ENCODE measurements at regions not wholly inside any gene's neighbourhood (a gene's known extent, or its start where the extent isn't known, plus 50 kb on each side); places are given as distances from the start of the nearest gene placed in this dataset.

DNA sequence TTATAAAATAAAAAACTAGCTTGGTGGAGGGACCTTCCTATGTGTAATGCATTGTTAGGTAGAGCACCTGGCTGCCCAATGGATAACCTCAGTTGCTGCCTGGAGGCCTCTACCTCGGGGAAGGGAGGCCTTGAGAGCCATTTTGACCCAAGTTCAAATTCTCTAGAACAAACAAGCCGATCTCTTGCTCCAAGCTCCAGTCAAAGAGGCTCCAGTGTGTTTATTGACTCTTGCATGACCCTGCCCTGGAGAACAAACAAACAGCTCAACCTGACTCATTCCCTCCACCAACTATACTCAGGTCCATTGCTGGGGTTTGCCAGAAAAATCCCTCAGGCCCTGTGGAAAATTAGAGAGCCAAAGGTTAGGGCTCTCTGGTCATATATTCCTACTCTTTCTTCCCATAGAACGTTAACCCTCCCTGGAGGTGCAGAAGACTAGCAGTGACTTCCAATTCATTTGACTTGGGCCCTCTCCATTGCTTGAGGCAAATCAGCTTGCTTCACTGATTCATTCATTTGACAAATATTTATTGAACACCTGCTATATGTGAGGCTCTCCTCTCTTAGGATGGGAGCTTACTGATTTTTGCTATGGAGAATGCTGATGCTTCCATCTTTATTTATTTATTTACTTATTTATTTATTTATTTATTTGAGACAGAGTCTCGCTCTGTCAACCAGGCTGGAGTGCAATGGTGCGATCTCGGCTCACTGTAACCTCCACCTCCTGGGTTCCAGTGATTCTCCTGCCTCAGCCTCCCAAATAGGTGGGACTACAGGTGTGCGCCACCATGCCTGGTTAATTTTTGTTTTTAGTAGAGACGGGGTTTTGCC is 73.7 kb upstream of the CISTR start:
- H3K27ac ChIP-seq = no peak overlapping the region
- TF ChIP-seq POLR2A (IDR thresholded peaks at IDR 0.05) (no peak), POLR2AphosphoS5 (IDR thresholded peaks at IDR 0.05) (no peak), EP300 (IDR thresholded peaks at IDR 0.05) (no peak)
- TF ChIP-seq, protein P1, sequence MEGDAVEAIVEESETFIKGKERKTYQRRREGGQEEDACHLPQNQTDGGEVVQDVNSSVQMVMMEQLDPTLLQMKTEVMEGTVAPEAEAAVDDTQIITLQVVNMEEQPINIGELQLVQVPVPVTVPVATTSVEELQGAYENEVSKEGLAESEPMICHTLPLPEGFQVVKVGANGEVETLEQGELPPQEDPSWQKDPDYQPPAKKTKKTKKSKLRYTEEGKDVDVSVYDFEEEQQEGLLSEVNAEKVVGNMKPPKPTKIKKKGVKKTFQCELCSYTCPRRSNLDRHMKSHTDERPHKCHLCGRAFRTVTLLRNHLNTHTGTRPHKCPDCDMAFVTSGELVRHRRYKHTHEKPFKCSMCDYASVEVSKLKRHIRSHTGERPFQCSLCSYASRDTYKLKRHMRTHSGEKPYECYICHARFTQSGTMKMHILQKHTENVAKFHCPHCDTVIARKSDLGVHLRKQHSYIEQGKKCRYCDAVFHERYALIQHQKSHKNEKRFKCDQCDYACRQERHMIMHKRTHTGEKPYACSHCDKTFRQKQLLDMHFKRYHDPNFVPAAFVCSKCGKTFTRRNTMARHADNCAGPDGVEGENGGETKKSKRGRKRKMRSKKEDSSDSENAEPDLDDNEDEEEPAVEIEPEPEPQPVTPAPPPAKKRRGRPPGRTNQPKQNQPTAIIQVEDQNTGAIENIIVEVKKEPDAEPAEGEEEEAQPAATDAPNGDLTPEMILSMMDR (IDR thresholded peaks at IDR 0.05) = no peak
- H3K9me3 ChIP-seq = no peaks in the 10 kb centered on the region
- peaks cover 5% of the 10 kb centered on the region for H3K27me3 ChIP-seq
- H3K4me3 ChIP-seq = no peak overlapping the region
- WGBS = 79% methylated on average over 8 of the region's 8 CpGs
- no peak for DNase-seq (ENCODE audit: low spot score in 2 of 2)
- no peaks in the 10 kb centered on the region for H3K4me1 ChIP-seq
- H3K36me3 ChIP-seq = no peaks in the 10 kb centered on the region

DNA sequence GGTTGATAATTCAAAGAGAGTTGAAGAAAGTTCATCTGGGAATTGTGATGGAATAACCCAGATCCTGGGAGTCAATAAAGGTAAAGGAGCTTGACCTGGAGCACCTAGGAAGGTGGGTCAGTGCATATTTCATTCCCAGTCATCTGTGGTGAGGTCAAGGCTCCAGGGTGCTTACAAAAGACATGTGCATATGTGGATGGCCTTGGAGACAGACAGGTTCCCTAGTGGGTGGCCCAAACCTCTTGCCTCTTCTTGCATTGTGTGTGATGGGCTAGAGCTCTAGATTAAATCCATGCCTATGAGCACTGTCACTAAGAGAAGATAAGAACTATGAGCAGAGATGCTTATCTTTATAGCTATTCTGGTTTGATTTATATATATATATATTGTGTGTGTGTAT is 75.5 kb upstream of the CISTR start:
- no peak overlapping the region for H3K27ac ChIP-seq
- DNase-seq (ENCODE audit: low spot score in 2 of 2) = no peak
- no peaks in the 10 kb centered on the region for H3K9me3 ChIP-seq
- no peaks in the 10 kb centered on the region for H3K36me3 ChIP-seq
- H3K4me3 ChIP-seq = no peak overlapping the region
- TF ChIP-seq EP300 (IDR thresholded peaks at IDR 0.05) (no peak), POLR2A (IDR thresholded peaks at IDR 0.05) (no peak), POLR2AphosphoS5 (IDR thresholded peaks at IDR 0.05) (no peak)
- TF ChIP-seq, protein P1 (IDR thresholded peaks at IDR 0.05) = no peak
- H3K4me1 ChIP-seq = no peaks in the 10 kb centered on the region
- H3K27me3 ChIP-seq = peaks cover 5% of the 10 kb centered on the region

DNA sequence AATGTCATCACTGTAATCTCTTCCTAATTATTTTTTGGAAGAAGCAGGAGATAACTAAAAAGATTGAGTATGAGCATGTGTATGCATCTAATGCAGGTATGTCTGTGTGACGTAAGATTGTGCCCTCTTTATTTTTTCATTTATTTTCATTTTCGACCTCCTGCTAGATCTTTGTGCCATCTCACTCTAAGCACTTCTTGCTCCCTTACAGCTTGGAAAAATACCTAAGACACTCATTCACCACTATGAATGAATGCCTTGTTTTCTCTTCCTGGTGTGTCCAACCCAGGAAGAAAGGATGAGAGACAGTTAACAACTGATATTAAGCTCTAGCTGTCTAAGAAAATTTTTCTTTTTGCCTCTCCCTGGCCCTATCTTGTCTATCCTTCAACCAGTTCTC is 76.8 kb upstream of the CISTR start:
- H3K4me3 ChIP-seq = no peak overlapping the region
- H3K4me1 ChIP-seq = no peaks in the 10 kb centered on the region
- TF ChIP-seq POLR2A (IDR thresholded peaks at IDR 0.05) (no peak), POLR2AphosphoS5 (IDR thresholded peaks at IDR 0.05) (no peak), EP300 (IDR thresholded peaks at IDR 0.05) (no peak)
- TF ChIP-seq, protein P1 (IDR thresholded peaks at IDR 0.05) = no peak
- H3K36me3 ChIP-seq = no peaks in the 10 kb centered on the region
- H3K9me3 ChIP-seq = no peaks in the 10 kb centered on the region
- H3K27ac ChIP-seq = peak overlapping the region; percentile 25
- peaks cover 8% of the 10 kb centered on the region for H3K27me3 ChIP-seq
- no peak for DNase-seq (ENCODE audit: low spot score in 2 of 2)
- 87% methylated on average over 2 of the region's 2 CpGs for WGBS

DNA sequence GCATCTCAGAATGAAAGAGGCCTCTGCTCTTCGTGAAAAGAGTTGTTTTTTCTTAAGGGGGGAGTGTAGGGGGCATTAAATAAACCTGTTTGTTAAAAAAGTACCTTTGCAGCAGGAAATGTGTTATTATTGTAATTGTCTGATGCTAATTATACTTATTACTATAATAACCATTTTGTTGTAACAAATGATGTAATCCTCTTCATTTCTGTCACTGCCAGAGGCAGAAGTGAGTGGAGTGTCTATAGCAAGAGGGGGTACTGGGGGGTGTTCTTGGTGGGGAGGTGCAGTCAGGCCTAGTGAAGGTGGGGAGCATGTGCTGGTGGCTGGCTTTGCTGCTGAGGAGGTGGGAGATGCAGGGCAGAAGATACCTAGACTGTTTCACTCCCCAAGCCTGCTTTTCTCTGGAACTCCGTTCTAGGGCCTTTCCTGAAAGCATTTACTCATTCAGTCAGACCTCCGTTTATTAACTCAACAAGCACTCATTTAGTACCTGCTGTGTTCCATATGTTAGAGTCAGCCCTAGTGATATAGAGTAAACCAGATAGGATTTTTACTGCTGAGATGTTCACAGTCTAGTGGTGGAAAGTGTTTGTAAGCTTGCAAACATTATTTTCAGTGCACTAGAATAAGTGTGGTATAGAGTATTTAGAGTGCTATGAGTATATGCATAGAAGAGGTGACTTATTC is 77.5 kb upstream of the CISTR start:
- Histone ChIP-seq H3K36me3 (no peaks in the 10 kb centered on the region), H3K4me3 (no peak overlapping the region), H3K27me3 (peaks cover 10% of the 10 kb centered on the region), H3K27ac (no peak overlapping the region), H3K4me1 (no peaks in the 10 kb centered on the region), H3K9me3 (no peaks in the 10 kb centered on the region)
- no peak for DNase-seq (ENCODE audit: low spot score in 2 of 2)
- no peak for TF ChIP-seq POLR2AphosphoS5 (IDR thresholded peaks at IDR 0.05)
- TF ChIP-seq EP300 (IDR thresholded peaks at IDR 0.05) = no peak
- TF ChIP-seq, protein P1 (IDR thresholded peaks at IDR 0.05) = no peak
- TF ChIP-seq POLR2A (IDR thresholded peaks at IDR 0.05) = no peak
- WGBS = 63% methylated on average over 3 of the region's 3 CpGs

DNA sequence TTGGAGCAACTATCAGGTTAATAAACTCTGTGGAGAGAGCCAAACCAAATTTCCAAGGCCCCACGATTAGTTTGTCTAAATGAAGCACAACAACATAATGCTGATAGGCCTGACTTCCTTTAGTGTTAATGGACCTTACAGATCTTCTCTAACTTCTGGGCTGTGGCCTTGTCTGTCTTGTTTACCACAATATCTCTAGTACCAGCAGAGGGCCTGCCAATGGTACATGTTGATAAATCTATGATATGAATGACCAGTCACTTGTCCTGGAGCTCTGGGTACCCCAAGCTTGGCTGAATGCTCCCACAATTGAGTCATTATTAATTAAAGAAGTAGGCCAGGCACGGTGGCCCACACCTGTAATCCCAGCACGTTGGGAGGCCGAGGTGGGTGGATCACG is 78.9 kb upstream of the CISTR start:
- WGBS = 84% methylated on average over 5 of the region's 5 CpGs
- Histone ChIP-seq H3K27me3 (peaks cover 7% of the 10 kb centered on the region), H3K27ac (no peak overlapping the region), H3K4me3 (no peak overlapping the region), H3K4me1 (no peaks in the 10 kb centered on the region), H3K9me3 (no peaks in the 10 kb centered on the region), H3K36me3 (no peaks in the 10 kb centered on the region)
- no peak for DNase-seq (ENCODE audit: low spot score in 2 of 2)
- TF ChIP-seq EP300 (IDR thresholded peaks at IDR 0.05) (no peak), POLR2AphosphoS5 (IDR thresholded peaks at IDR 0.05) (no peak), POLR2A (IDR thresholded peaks at IDR 0.05) (no peak)
- TF ChIP-seq, protein P1 (IDR thresholded peaks at IDR 0.05) = no peak

Measured in suprapubic skin (tissue), 4 donors.